ENCODE measurements at regions not wholly inside any gene's neighbourhood (a gene's known extent, or its start where the extent isn't known, plus 50 kb on each side); places are given as distances from the start of the nearest gene placed in this dataset.

- no peak for TF ChIP-seq RAD21 (IDR thresholded peaks at IDR 0.05; ENCODE audit: low read depth)
- TF ChIP-seq USF1 (IDR thresholded peaks at IDR 0.05): no peak
- no peak for TF ChIP-seq MAX (IDR thresholded peaks at IDR 0.05)
- no peak for TF ChIP-seq NFIC (IDR thresholded peaks at IDR 0.05)
- no peak for TF ChIP-seq TEAD4 (IDR thresholded peaks at IDR 0.05)
- no peak for TF ChIP-seq TAF1 (IDR thresholded peaks at IDR 0.05; ENCODE audit: low read depth)
- TF ChIP-seq CREB1 (IDR thresholded peaks at IDR 0.05; ENCODE audit: low read depth): no peak
- no peak for TF ChIP-seq TCF12 (IDR thresholded peaks at IDR 0.05; ENCODE audit: low read depth)
- TF ChIP-seq FOXM1 (IDR thresholded peaks at IDR 0.05; ENCODE audit: borderline replicate concordance, low read depth): no peak
These were observed 502.1 kb downstream of the GRIN2A start for GRCh38 chr16:9680019-9680655.

GRCh38 chr16:9680968-9681367, 501.3 kb downstream of the GRIN2A start:
- no peak for TF ChIP-seq ZBTB7A (IDR thresholded peaks at IDR 0.05; ENCODE audit: low read depth)
- no peak for TF ChIP-seq FOXM1 (IDR thresholded peaks at IDR 0.05; ENCODE audit: borderline replicate concordance, low read depth)
- TF ChIP-seq TCF12 (IDR thresholded peaks at IDR 0.05; ENCODE audit: low read depth): no peak
- no peak for TF ChIP-seq NFIC (IDR thresholded peaks at IDR 0.05)

GRCh38 chr16:9681508-9681907, 500.7 kb downstream of the GRIN2A start:
- no peak for TF ChIP-seq EGR1 (IDR thresholded peaks at IDR 0.05)
- TF ChIP-seq ZBTB7A (IDR thresholded peaks at IDR 0.05; ENCODE audit: low read depth): no peak
- TF ChIP-seq REST (IDR thresholded peaks at IDR 0.05; ENCODE audit: low read depth): no peak
- no peak for TF ChIP-seq EP300 (IDR thresholded peaks at IDR 0.05; ENCODE audit: borderline replicate concordance)
- TF ChIP-seq USF1 (IDR thresholded peaks at IDR 0.05): no peak
- TF ChIP-seq CREB1 (IDR thresholded peaks at IDR 0.05; ENCODE audit: low read depth): no peak
- TF ChIP-seq MAX (IDR thresholded peaks at IDR 0.05): no peak
- TF ChIP-seq FOXM1 (IDR thresholded peaks at IDR 0.05; ENCODE audit: borderline replicate concordance, low read depth): no peak
- no peak for TF ChIP-seq TEAD4 (IDR thresholded peaks at IDR 0.05)

GRCh38 chr16:9682320-9682719, 499.9 kb downstream of the GRIN2A start:
- TF ChIP-seq CREB1 (IDR thresholded peaks at IDR 0.05; ENCODE audit: low read depth) (no peak), ZBTB7A (IDR thresholded peaks at IDR 0.05; ENCODE audit: low read depth) (no peak), MAX (IDR thresholded peaks at IDR 0.05) (no peak), TCF12 (IDR thresholded peaks at IDR 0.05; ENCODE audit: low read depth) (no peak), TAF1 (IDR thresholded peaks at IDR 0.05; ENCODE audit: low read depth) (no peak), CEBPB (IDR thresholded peaks at IDR 0.05) (no peak), FOXM1 (IDR thresholded peaks at IDR 0.05; ENCODE audit: borderline replicate concordance, low read depth) (no peak), USF1 (IDR thresholded peaks at IDR 0.05) (no peak), EGR1 (IDR thresholded peaks at IDR 0.05) (no peak), REST (IDR thresholded peaks at IDR 0.05; ENCODE audit: low read depth) (no peak), EP300 (IDR thresholded peaks at IDR 0.05; ENCODE audit: borderline replicate concordance) (no peak), NFIC (IDR thresholded peaks at IDR 0.05) (no peak), YY1 (IDR thresholded peaks at IDR 0.05; ENCODE audit: low read depth) (no peak), TEAD4 (IDR thresholded peaks at IDR 0.05) (no peak)

GRCh38 chr16:9683677-9684076, 498.6 kb downstream of the GRIN2A start:
- no peak for TF ChIP-seq CEBPB (IDR thresholded peaks at IDR 0.05)
- TF ChIP-seq TAF1 (IDR thresholded peaks at IDR 0.05; ENCODE audit: low read depth): no peak
- no peak for TF ChIP-seq EP300 (IDR thresholded peaks at IDR 0.05; ENCODE audit: borderline replicate concordance)
- TF ChIP-seq USF1 (IDR thresholded peaks at IDR 0.05): no peak
- no peak for TF ChIP-seq REST (IDR thresholded peaks at IDR 0.05; ENCODE audit: low read depth)

Data from Ishikawa (cell line).